ENCODE measurements at regions not wholly inside any gene's neighbourhood (a gene's known extent, or its start where the extent isn't known, plus 50 kb on each side); places are given as distances from the start of the nearest gene placed in this dataset.
A peak's percentile ranks its signal among the peaks of the same experiment; 100 is the strongest.

DNA sequence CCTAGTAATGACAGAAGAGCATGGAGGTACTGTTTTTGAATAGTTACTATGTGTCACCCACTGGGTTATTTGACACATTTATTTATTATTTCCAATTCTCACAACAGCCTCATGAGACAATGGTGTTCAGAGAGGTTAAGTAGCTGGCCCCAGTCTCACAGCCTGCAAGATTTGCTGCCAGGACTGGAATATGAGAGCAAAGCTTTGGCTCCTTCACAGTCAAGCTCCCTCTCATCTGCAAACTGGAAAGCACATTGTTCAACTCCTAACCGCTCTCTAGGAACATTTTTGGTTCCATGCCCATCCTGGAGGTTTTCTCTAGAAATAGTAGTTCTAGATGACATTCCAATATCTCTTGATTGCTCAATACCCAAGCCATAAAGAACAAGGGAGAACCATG, 75.5 kb upstream of the CXCL12 start:
- no peaks in the 10 kb centered on the region for H3K79me2 ChIP-seq (ENCODE audit: insufficient read depth, low read length)
- H3K36me3 ChIP-seq (ENCODE audit: insufficient read depth, low read length), result no peaks in the 10 kb centered on the region
- H3K4me1 ChIP-seq (ENCODE audit: insufficient read depth, low read length), result peaks cover 23% of the 10 kb centered on the region
- TF ChIP-seq, protein P1, sequence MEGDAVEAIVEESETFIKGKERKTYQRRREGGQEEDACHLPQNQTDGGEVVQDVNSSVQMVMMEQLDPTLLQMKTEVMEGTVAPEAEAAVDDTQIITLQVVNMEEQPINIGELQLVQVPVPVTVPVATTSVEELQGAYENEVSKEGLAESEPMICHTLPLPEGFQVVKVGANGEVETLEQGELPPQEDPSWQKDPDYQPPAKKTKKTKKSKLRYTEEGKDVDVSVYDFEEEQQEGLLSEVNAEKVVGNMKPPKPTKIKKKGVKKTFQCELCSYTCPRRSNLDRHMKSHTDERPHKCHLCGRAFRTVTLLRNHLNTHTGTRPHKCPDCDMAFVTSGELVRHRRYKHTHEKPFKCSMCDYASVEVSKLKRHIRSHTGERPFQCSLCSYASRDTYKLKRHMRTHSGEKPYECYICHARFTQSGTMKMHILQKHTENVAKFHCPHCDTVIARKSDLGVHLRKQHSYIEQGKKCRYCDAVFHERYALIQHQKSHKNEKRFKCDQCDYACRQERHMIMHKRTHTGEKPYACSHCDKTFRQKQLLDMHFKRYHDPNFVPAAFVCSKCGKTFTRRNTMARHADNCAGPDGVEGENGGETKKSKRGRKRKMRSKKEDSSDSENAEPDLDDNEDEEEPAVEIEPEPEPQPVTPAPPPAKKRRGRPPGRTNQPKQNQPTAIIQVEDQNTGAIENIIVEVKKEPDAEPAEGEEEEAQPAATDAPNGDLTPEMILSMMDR (IDR thresholded peaks at IDR 0.05; ENCODE audit: extremely low read depth, low read depth, low read length), result no peak
- DNase-seq (ENCODE audit: insufficient read length, low spot score, missing footprints), result no peak
- H3K9me3 ChIP-seq (ENCODE audit: low read depth, low read length), result no peaks in the 10 kb centered on the region
- H3K27ac ChIP-seq (ENCODE audit: low read depth, low read length), result no peak overlapping the region
- H4K20me1 ChIP-seq (ENCODE audit: insufficient read depth, low read length), result no peaks in the 10 kb centered on the region
- no peak overlapping the region for H2AFZ ChIP-seq (ENCODE audit: low read length)
- H3K4me3 ChIP-seq (ENCODE audit: insufficient read depth, low read length), result no peak overlapping the region
- no peaks in the 10 kb centered on the region for H3K27me3 ChIP-seq (ENCODE audit: insufficient read depth, low read length)
- no peak overlapping the region for H3K4me2 ChIP-seq (ENCODE audit: insufficient read depth, low read length)

DNA sequence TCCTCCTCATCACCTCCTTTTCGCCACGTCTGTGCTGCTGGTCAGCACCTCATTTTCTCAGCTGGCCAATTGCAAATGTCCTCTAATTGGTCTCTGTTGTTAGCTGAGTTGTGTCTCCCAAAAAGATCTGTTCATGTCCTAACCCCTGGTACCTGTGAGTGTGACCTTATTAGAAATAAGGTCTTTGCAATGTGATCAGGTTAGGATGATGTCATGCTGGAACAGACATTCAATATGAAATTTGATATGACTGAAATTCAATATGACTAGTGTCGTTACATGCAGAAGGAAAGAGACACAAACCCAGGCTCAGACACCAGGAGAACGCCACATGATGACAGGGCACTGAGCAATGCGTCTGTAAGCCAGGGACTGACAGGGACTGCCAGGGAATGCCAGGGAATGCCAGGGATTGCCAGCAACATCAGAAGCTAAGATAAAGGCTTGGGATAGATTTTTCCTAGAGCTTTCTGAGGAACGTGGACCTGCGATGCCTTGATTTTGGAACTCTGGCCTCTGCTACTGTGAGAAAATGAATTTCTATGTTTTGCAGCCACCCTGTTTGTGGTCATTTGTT, 77.5 kb upstream of the CXCL12 start:
- Histone ChIP-seq H3K9me3 (ENCODE audit: low read depth, low read length) (no peaks in the 10 kb centered on the region), H2AFZ (ENCODE audit: low read length) (no peak overlapping the region), H3K27me3 (ENCODE audit: insufficient read depth, low read length) (no peaks in the 10 kb centered on the region), H3K79me2 (ENCODE audit: insufficient read depth, low read length) (no peaks in the 10 kb centered on the region), H3K27ac (ENCODE audit: low read depth, low read length) (no peak overlapping the region), H3K4me3 (ENCODE audit: insufficient read depth, low read length) (no peak overlapping the region), H3K36me3 (ENCODE audit: insufficient read depth, low read length) (no peaks in the 10 kb centered on the region), H4K20me1 (ENCODE audit: insufficient read depth, low read length) (no peaks in the 10 kb centered on the region), H3K4me2 (ENCODE audit: insufficient read depth, low read length) (peak overlapping the region; percentile 59), H3K4me1 (ENCODE audit: insufficient read depth, low read length) (peaks cover 34% of the 10 kb centered on the region)
- TF ChIP-seq, protein P1 (IDR thresholded peaks at IDR 0.05; ENCODE audit: extremely low read depth, low read depth, low read length), result no peak
- peak; percentile 81 for DNase-seq (ENCODE audit: insufficient read length, low spot score, missing footprints)

DNA sequence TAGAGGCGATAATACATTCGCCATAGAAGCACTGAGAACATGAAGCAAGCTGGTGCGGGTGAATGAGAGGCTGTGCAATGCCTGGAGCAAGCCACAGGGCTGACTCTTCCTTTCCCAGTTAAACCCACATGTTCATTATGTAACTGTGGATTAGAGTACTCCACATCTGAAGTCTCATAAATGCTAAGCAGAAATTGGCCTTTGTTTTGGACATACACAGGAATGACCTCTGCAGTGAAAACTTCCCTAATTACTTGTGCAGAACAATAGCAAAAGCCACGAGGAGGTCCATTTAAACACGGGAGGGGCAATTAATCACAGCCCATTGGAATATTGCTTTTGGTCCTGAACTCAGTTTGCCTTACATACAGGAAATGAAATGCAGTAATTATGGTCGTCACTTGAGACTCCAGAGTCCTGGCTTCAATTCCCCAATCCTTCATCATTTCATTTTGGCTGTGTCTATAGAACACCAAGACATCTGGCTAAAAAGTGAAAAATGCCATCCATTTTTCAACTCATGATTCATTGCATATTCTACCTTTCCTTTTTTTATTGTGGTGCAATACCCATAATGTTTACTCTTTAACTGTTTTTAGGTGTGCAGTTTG, 78.7 kb upstream of the CXCL12 start:
- Histone ChIP-seq H3K4me1 (ENCODE audit: insufficient read depth, low read length) (peaks cover 34% of the 10 kb centered on the region), H2AFZ (ENCODE audit: low read length) (no peak overlapping the region), H3K4me3 (ENCODE audit: insufficient read depth, low read length) (no peak overlapping the region), H3K9me3 (ENCODE audit: low read depth, low read length) (no peaks in the 10 kb centered on the region), H4K20me1 (ENCODE audit: insufficient read depth, low read length) (no peaks in the 10 kb centered on the region), H3K27ac (ENCODE audit: low read depth, low read length) (peak overlapping the region; percentile 44), H3K4me2 (ENCODE audit: insufficient read depth, low read length) (peak overlapping the region; percentile 59), H3K27me3 (ENCODE audit: insufficient read depth, low read length) (no peaks in the 10 kb centered on the region), H3K36me3 (ENCODE audit: insufficient read depth, low read length) (no peaks in the 10 kb centered on the region), H3K79me2 (ENCODE audit: insufficient read depth, low read length) (no peaks in the 10 kb centered on the region)
- TF ChIP-seq, protein P1 (IDR thresholded peaks at IDR 0.05; ENCODE audit: extremely low read depth, low read depth, low read length), result peak; percentile 12
- DNase-seq (ENCODE audit: insufficient read length, low spot score, missing footprints), result peak; percentile 89

- H3K9me3 ChIP-seq (ENCODE audit: low read depth, low read length), result no peaks in the 10 kb centered on the region
- no peaks in the 10 kb centered on the region for H3K27me3 ChIP-seq (ENCODE audit: insufficient read depth, low read length)
- no peak overlapping the region for H3K4me2 ChIP-seq (ENCODE audit: insufficient read depth, low read length)
- no peak overlapping the region for H3K27ac ChIP-seq (ENCODE audit: low read depth, low read length)
- H3K4me3 ChIP-seq (ENCODE audit: insufficient read depth, low read length), result no peak overlapping the region
- H4K20me1 ChIP-seq (ENCODE audit: insufficient read depth, low read length), result no peaks in the 10 kb centered on the region
- no peaks in the 10 kb centered on the region for H3K36me3 ChIP-seq (ENCODE audit: insufficient read depth, low read length)
- H3K4me1 ChIP-seq (ENCODE audit: insufficient read depth, low read length), result peaks cover 34% of the 10 kb centered on the region
- TF ChIP-seq, protein P1 (IDR thresholded peaks at IDR 0.05; ENCODE audit: extremely low read depth, low read depth, low read length), result peak; percentile 24
- H3K79me2 ChIP-seq (ENCODE audit: insufficient read depth, low read length), result no peaks in the 10 kb centered on the region
- H2AFZ ChIP-seq (ENCODE audit: low read length), result no peak overlapping the region
- no peak for DNase-seq (ENCODE audit: insufficient read length, low spot score, missing footprints)
Measured at GRCh38 chr10:44464503-44464902, 79.6 kb upstream of the CXCL12 start.
